ENCODE measurements at regions not wholly inside any gene's neighbourhood (a gene's known extent, or its start where the extent isn't known, plus 50 kb on each side); places are given as distances from the start of the nearest gene placed in this dataset.

GRCh38 chr6:18785810-18786490, 398.8 kb downstream of the RNF144B start:
- no peak for DNase-seq

- DNase-seq = no peak
Observed at GRCh38 chr6:18792866-18793265, 405.7 kb downstream of the RNF144B start.

GRCh38 chr6:18795726-18796125, 408.6 kb downstream of the RNF144B start:
- no peak for DNase-seq

- no peak for DNase-seq
Observed at GRCh38 chr6:18820725-18821124, 433.6 kb downstream of the RNF144B start.

- peak in 1 of 2 experiments; percentile 5 for DNase-seq
Observed at GRCh38 chr6:18823782-18824386, 436.7 kb downstream of the RNF144B start.

- DNase-seq = no peak
Observed at GRCh38 chr6:18829272-18829870, 442.2 kb downstream of the RNF144B start.

GRCh38 chr6:18835976-18836375, 448.8 kb downstream of the RNF144B start:
- no peak for DNase-seq

- no peak for DNase-seq
Observed at GRCh38 chr6:18837013-18837412, 449.9 kb downstream of the RNF144B start.

GRCh38 chr6:18842534-18842933, 455.4 kb downstream of the RNF144B start:
- DNase-seq = no peak

GRCh38 chr6:18845896-18846295, 458.7 kb downstream of the RNF144B start:
- no peak for DNase-seq

GRCh38 chr6:18846327-18846726, 459.2 kb downstream of the RNF144B start:
- DNase-seq = no peak

GRCh38 chr6:18861204-18861603, 474.1 kb downstream of the RNF144B start:
- no peak for DNase-seq

- DNase-seq = no peak
Observed at GRCh38 chr6:18883268-18883667, 496.1 kb downstream of the RNF144B start.

GRCh38 chr6:18883851-18884250, 496.7 kb downstream of the RNF144B start:
- DNase-seq = no peak

- DNase-seq = no peak
Observed at GRCh38 chr6:18893540-18894269, 506.6 kb downstream of the RNF144B start.

- DNase-seq = no peak
Observed at GRCh38 chr6:18897350-18897749, 510.2 kb downstream of the RNF144B start.

- no peak for DNase-seq
Observed at GRCh38 chr6:18904681-18905080, 517.5 kb downstream of the RNF144B start.

- no peak for DNase-seq
Observed at GRCh38 chr6:18920701-18921100, 533.6 kb downstream of the RNF144B start.

- DNase-seq = no peak
Observed at GRCh38 chr6:18931086-18931485, 543.9 kb downstream of the RNF144B start.

GRCh38 chr6:18958146-18958545, 571.0 kb downstream of the RNF144B start:
- DNase-seq = no peak

GRCh38 chr6:18961566-18961965, 574.4 kb downstream of the RNF144B start:
- no peak for DNase-seq

GRCh38 chr6:18962361-18962905, 575.3 kb downstream of the RNF144B start:
- DNase-seq = no peak

GRCh38 chr6:18963439-18963838, 576.3 kb downstream of the RNF144B start:
- no peak for DNase-seq
